Kidney epithelial cell (primary cell): ENCODE measurements at regions not wholly inside any gene's neighbourhood (a gene's known extent, or its start where the extent isn't known, plus 50 kb on each side); places are given as distances from the start of the nearest gene placed in this dataset.

ENCODE experiments used
- DNase-seq: peaks from one replicate; pipeline ENCODE4 v3.0.0-alpha.2; 2010; ENCODE audit warnings: low read depth
- H3K27me3 ChIP-seq: 2 replicates; pipeline ENCODE4 v1.6.0; 2011; ENCODE audit warnings: low read length; ENCODE audit not compliant: control insufficient read depth, insufficient read depth
- H3K36me3 ChIP-seq: 2 replicates; pipeline ENCODE4 v1.5.1; 2011; ENCODE audit warnings: low read length; ENCODE audit not compliant: control insufficient read depth, insufficient read depth
- H3K4me3 ChIP-seq: 2 replicates; pipeline ENCODE4 v1.5.1; 2011; ENCODE audit warnings: low read depth, mild to moderate bottlenecking, control low read depth, low read length
- TF ChIP-seq, protein P1 (sequence below): IDR thresholded peaks from 2 replicates; pipeline ENCODE4 v1.5.1; 2011; ENCODE audit warnings: mild to moderate bottlenecking, moderate library complexity, low read length, control low read depth, inconsistent platforms; ENCODE audit not compliant: insufficient read depth, poor library complexity, severe bottlenecking

DNA sequence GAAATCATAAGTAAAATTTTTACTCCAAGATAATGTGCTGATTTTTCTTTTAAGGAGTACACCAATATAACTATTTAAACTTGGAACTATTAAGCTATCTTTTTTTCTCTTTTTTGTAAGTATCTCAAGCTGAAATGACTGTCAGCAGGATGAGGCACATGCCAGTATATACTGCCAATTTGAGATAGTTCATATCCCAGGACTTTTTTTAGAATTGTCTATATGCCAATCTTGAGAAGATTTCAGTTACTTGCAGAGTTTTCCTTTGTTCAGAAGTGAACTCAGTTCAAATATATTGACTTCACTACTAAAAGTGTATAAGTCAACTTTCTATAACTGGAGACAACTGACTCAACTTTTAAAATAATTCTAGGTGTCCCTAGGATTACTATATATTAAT lies 181.7 kb upstream of the ZNF717 start:
- H3K36me3 ChIP-seq: no peaks in the 10 kb centered on the region
- H3K4me3 ChIP-seq: no peak overlapping the region
- DNase-seq: no peak
- no peaks in the 10 kb centered on the region for H3K27me3 ChIP-seq
- TF ChIP-seq, protein P1, sequence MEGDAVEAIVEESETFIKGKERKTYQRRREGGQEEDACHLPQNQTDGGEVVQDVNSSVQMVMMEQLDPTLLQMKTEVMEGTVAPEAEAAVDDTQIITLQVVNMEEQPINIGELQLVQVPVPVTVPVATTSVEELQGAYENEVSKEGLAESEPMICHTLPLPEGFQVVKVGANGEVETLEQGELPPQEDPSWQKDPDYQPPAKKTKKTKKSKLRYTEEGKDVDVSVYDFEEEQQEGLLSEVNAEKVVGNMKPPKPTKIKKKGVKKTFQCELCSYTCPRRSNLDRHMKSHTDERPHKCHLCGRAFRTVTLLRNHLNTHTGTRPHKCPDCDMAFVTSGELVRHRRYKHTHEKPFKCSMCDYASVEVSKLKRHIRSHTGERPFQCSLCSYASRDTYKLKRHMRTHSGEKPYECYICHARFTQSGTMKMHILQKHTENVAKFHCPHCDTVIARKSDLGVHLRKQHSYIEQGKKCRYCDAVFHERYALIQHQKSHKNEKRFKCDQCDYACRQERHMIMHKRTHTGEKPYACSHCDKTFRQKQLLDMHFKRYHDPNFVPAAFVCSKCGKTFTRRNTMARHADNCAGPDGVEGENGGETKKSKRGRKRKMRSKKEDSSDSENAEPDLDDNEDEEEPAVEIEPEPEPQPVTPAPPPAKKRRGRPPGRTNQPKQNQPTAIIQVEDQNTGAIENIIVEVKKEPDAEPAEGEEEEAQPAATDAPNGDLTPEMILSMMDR: no peak

DNA sequence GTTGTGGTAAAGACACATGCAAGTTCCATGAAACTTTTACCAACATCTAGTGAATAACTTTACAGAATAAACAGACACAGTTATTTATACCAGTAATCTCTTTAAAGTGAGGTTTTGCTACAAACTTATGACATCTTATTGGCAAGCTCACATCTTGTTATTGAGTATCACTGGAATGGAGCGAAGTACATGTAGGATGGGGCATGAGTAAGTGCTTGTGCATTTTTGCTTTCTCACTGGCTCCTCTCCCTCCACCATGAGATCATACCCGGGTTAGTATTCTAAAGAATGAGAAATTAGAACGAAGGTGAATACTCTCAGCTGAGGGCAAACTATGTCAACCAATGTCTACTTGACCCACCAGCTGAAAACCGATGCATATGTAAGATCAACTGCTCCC lies 193.3 kb upstream of the ZNF717 start:
- no peak for DNase-seq

DNA sequence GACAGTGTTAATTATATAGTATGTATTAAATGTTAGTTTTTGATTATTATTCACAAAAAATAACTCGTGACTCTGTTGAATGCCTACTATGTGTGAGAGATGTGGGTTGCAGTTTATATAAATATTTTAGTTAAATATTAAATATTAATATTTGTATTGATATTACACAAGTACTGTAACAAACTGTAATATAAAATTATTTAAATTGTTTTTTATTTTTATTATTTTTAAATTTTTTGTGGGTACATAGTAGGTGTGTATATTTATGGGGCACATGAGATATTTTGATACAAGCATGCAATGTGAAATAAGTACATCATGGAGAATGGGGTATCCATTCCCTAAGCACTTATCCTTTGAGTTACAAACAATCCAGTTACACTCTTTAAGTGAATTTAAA lies 196.1 kb upstream of the ZNF717 start:
- DNase-seq: no peak
- TF ChIP-seq, protein P1: no peak
- H3K27me3 ChIP-seq: no peaks in the 10 kb centered on the region
- no peaks in the 10 kb centered on the region for H3K36me3 ChIP-seq
- H3K4me3 ChIP-seq: no peak overlapping the region

More for the DNA sequence above, 193.3 kb upstream of the ZNF717 start:
- Histone ChIP-seq H3K4me3 (no peak overlapping the region), H3K36me3 (no peaks in the 10 kb centered on the region), H3K27me3 (no peaks in the 10 kb centered on the region)
- TF ChIP-seq, protein P1: no peak

DNA sequence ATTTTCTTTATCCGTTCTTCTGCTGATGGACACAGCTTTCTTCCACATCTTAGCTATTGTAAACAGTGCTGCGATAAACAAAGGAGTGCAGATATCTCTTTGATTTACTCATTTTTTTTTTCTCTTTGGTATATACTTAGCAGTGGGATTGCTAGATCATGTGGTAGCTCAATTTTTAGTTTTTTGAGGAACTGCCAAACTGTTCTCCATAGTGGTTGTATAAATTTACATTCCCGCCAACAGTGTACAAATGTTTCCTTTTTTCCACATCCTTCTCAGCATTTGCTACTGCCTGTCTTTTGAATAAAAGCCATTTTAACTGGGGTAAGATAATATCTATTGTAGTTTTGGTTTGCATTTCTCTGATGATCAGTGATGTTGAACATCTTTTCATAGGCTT lies 196.8 kb upstream of the ZNF717 start:
- H3K27me3 ChIP-seq: no peaks in the 10 kb centered on the region
- no peaks in the 10 kb centered on the region for H3K36me3 ChIP-seq
- TF ChIP-seq, protein P1: no peak
- no peak overlapping the region for H3K4me3 ChIP-seq
- DNase-seq: no peak

DNA sequence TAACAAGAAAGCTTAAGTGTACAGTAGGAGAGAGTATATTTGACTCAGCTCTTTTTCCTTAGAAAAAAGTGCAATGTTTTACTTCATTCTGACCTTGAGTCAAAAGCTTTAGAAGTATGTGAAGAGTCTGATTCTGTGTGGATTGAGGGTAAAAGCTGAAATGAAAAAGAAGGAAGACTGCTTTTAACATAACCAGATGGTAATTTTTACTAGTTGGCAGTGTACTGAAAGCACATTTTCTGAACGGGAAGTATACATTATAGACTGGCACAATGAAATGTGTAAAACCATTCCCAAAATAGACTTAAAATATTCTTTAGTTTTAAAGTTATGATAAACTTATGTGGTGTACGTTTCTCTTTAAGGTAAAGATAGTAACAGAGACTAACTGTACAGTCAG lies 197.8 kb upstream of the ZNF717 start:
- H3K4me3 ChIP-seq: no peak overlapping the region

More for the DNA sequence above, 197.8 kb upstream of the ZNF717 start:
- TF ChIP-seq, protein P1: no peak
- DNase-seq: no peak
- Histone ChIP-seq H3K36me3 (no peaks in the 10 kb centered on the region), H3K27me3 (no peaks in the 10 kb centered on the region)
